ENCODE measurements at regions not wholly inside any gene's neighbourhood (a gene's known extent, or its start where the extent isn't known, plus 50 kb on each side); places are given as distances from the start of the nearest gene placed in this dataset.

DNA sequence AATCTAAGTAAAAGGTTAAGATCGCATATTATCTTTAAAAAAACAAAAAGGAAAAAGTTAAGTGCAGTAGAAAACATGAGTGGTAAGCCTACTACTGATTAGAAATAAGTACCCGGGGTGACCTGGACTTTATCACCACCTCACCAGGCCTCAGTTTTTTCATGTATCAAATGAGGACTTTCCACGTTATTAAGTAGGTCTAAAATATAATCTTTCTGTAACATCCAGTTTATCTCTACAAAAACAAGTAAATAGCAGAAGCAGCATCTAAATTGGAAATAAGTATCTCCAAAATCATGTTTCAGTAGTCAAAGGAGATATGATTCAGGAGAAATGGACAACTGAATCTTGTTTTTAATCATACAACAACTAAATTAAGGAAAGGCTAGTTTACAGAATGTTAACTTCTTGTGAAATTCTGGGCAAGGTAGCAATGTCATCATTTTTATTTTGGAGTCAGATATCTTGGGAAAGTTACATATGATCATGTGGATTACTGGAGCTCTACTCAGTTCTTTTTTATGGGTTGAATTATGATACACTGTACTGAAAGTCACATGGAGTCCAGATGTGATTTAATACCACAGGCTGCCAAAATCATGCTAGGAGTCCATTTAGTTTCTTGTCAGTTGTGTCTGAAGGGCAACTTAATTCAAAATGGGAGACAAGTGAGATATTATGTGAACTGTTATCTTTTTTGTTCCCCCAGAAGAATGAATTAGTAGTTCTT is 114.7 kb upstream of the PRL start:
- TF ChIP-seq, protein P1, sequence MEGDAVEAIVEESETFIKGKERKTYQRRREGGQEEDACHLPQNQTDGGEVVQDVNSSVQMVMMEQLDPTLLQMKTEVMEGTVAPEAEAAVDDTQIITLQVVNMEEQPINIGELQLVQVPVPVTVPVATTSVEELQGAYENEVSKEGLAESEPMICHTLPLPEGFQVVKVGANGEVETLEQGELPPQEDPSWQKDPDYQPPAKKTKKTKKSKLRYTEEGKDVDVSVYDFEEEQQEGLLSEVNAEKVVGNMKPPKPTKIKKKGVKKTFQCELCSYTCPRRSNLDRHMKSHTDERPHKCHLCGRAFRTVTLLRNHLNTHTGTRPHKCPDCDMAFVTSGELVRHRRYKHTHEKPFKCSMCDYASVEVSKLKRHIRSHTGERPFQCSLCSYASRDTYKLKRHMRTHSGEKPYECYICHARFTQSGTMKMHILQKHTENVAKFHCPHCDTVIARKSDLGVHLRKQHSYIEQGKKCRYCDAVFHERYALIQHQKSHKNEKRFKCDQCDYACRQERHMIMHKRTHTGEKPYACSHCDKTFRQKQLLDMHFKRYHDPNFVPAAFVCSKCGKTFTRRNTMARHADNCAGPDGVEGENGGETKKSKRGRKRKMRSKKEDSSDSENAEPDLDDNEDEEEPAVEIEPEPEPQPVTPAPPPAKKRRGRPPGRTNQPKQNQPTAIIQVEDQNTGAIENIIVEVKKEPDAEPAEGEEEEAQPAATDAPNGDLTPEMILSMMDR (IDR thresholded peaks at IDR 0.05 in 2 of 3, conservative IDR thresholded peaks at IDR 0.05 in 1 of 3; ENCODE audit: borderline replicate concordance in 1 of 3, insufficient read depth in 1 of 3, low read depth in 2 of 3, low read length in 2 of 3), result no peak
- TF ChIP-seq EZH2 (IDR thresholded peaks at IDR 0.05), result no peak

Data from HCT116 (cell line).